ENCODE measurements at regions not wholly inside any gene's neighbourhood (a gene's known extent, or its start where the extent isn't known, plus 50 kb on each side); places are given as distances from the start of the nearest gene placed in this dataset.

DNA sequence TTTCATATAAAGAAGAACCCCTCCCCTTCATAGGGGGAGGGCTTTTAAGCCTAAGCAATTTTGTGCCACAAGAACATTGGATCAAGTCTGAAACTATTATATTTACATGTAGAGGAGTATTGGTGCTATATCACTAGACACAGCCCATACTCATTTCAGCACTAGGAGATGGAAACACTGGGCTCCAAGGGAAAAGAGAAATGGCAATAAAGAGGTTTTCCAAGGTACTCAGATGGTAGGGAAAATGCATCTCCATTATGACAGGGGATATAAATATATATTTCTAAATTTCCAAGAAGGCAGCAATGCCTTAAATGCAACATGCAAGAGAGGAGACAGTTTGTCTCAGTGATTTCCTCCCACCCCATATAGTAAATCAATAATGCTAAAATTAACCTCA lies 209.0 kb downstream of the RAB38 start:
- POLR2A ChIA-PET (ENCODE audit: low non-redundant PET), result no interaction called here

GRCh38 chr11:87961606-87962005 lies 213.6 kb downstream of the RAB38 start:
- no peak overlapping the region for H3K27ac ChIP-seq
- CTCF ChIA-PET, result no interaction called here
- DNase-seq (ENCODE audit: low spot score), result no peak
- TF ChIP-seq, protein P1, sequence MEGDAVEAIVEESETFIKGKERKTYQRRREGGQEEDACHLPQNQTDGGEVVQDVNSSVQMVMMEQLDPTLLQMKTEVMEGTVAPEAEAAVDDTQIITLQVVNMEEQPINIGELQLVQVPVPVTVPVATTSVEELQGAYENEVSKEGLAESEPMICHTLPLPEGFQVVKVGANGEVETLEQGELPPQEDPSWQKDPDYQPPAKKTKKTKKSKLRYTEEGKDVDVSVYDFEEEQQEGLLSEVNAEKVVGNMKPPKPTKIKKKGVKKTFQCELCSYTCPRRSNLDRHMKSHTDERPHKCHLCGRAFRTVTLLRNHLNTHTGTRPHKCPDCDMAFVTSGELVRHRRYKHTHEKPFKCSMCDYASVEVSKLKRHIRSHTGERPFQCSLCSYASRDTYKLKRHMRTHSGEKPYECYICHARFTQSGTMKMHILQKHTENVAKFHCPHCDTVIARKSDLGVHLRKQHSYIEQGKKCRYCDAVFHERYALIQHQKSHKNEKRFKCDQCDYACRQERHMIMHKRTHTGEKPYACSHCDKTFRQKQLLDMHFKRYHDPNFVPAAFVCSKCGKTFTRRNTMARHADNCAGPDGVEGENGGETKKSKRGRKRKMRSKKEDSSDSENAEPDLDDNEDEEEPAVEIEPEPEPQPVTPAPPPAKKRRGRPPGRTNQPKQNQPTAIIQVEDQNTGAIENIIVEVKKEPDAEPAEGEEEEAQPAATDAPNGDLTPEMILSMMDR (conservative IDR thresholded peaks at IDR 0.05; ENCODE audit: low read depth), result no peak
- POLR2A ChIA-PET (ENCODE audit: low non-redundant PET), result no interaction called here

More for the DNA sequence above, 209.0 kb downstream of the RAB38 start:
- TF ChIP-seq, protein P1 (conservative IDR thresholded peaks at IDR 0.05; ENCODE audit: low read depth), result no peak
- no peak for DNase-seq (ENCODE audit: low spot score)
- CTCF ChIA-PET, result interaction anchor here (0.6 kb wide), 1 partner anchor 400 kb away, joined by 3 read pairs; no protein-coding TSS in a partner anchor
- no peak overlapping the region for H3K27ac ChIP-seq

DNA sequence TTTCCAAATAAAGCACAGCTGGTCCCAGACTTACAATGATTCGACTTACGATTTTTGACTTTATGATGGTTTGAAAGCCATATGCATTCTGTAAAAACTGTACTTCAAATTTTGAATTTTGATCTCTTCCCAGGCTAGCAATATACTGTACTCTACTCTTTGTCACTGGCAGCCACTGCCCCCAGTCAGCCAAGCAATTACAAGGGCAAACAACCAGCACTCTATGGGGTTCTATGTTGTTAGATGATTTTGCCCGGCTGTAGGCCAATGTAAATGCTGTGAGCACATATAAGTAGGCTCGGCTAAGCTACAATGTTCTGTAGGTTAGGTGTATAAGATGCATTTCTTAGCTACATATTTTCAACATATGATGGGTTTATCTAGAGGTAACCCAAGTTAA lies 217.3 kb downstream of the RAB38 start:
- POLR2A ChIA-PET (ENCODE audit: low non-redundant PET), result no interaction called here
- TF ChIP-seq, protein P1 (conservative IDR thresholded peaks at IDR 0.05; ENCODE audit: low read depth), result no peak
- H3K27ac ChIP-seq, result no peak overlapping the region
- CTCF ChIA-PET, result no interaction called here
- DNase-seq (ENCODE audit: low spot score), result no peak

GRCh38 chr11:87954476-87954875 lies 220.8 kb downstream of the RAB38 start:
- CTCF ChIA-PET, result interaction anchor here (0.6 kb wide), 1 partner anchor 59 kb away, joined by 3 read pairs; no protein-coding TSS in a partner anchor
- POLR2A ChIA-PET (ENCODE audit: low non-redundant PET), result no interaction called here
- TF ChIP-seq, protein P1 (conservative IDR thresholded peaks at IDR 0.05; ENCODE audit: low read depth), result no peak
- DNase-seq (ENCODE audit: low spot score), result no peak
- no peak overlapping the region for H3K27ac ChIP-seq

GRCh38 chr11:87942786-87943185 lies 232.5 kb downstream of the RAB38 start:
- no peak for DNase-seq (ENCODE audit: low spot score)
- ChIA-PET POLR2A (ENCODE audit: low non-redundant PET) (no interaction called here), CTCF (no interaction called here)

DNA sequence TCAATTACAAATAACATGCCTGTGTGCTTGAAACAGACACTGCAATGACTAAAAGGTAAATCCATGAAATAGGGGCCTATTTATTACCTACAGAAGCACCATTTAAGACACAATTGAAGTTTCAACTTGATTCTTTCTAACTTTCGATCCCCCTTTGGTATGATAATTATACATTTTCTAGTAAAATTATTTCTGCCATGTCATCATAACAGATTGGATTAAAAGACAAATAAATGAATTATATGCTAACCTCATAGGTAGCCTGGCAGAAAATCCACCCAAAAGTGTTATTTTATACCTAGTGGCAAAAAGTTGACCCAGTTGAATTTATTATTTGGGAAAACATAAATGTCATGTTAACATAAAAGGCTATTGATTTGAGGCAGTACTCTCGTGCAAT lies 241.1 kb downstream of the RAB38 start:
- TF ChIP-seq, protein P1 (conservative IDR thresholded peaks at IDR 0.05; ENCODE audit: low read depth), result no peak
- CTCF ChIA-PET, result interaction anchor here (0.5 kb wide), 1 partner anchor 1112 kb away, joined by 3 read pairs; no protein-coding TSS in a partner anchor
- POLR2A ChIA-PET (ENCODE audit: low non-redundant PET), result no interaction called here

More at GRCh38 chr11:87942786-87943185, 232.5 kb downstream of the RAB38 start:
- H3K27ac ChIP-seq, result no peak overlapping the region
- TF ChIP-seq, protein P1 (conservative IDR thresholded peaks at IDR 0.05; ENCODE audit: low read depth), result no peak

More for the DNA sequence above, 241.1 kb downstream of the RAB38 start:
- H3K27ac ChIP-seq, result no peak overlapping the region
- DNase-seq (ENCODE audit: low spot score), result no peak

Data from RWPE1 (cell line).